Stimulated activated CD8-positive, alpha-beta memory T cell treated with anti-CD3 and anti-CD28 coated beads, Interleukin-15, amount 100 ng/mL, for 1 hour (primary cell): ENCODE measurements at regions not wholly inside any gene's neighbourhood (a gene's known extent, or its start where the extent isn't known, plus 50 kb on each side); places are given as distances from the start of the nearest gene placed in this dataset.
"Not testable (repeated sequence)": the region's sequence is repeated elsewhere in the genome, so short reads cannot be mapped to it uniquely, and the experiment has no call there.

Source experiments
- DNase-seq: peaks from one replicate; pipeline ENCODE4 v3.0.0-alpha.2; 2020; ENCODE audit warnings: low read depth

- DNase-seq: no peak
These were observed 315.0 kb downstream of the PTPRU start for GRCh38 chr1:29551123-29551936.

DNA sequence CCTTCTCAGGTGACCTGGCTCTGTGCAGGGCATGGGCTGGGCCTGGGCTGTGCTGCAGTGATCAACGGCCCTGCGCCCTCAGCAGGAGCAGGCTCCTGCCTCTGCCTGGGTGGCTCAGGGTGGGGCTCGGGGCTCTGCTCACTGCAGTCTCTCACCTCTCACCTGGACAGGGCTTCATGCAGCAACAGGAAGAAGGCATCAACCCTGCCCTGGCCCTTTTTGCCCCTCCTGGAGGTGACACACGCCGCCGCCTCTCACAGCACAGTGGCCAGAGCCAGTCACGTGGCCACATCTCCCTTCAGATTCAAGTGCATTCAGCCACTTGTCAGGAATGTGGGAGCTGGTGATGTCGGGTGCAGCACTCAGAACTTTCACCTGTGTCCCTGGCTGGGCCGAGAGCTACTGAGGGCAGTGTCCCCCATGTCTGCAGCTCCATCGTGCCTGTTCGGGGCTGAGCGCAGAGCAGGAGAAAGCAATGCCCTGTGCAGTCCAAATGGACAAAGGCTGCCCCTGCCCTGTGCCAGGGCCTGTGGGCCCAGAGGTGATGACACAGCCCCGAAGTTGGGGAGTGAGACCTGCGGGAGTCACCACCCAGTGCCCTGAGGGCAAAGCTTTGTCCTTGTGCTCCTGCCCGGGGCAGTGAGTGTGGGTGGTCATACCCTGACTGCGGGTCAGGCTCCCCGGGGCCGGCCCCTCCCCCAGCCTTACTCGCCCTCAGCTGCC is 314.0 kb downstream of the PTPRU start:
- no peak for DNase-seq

DNA sequence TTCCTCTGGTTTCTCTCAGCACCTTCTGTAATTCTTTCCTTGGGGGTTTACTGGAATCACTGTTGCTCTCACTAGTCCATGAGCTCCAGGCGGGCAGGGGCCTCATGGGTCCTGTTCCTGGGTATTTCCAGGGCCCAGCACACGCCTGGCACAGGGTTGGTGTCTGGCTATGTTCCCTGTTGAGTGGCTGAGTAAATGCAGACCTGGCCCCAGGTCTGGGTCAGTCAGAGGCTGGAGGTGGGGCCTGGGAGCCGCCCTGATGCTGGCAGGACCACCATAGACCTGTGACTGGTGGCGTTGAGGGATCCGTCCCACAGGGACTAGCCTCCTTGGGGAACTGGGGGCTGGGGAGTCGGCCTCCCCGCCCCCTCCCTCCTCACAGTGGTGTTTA is 313.4 kb downstream of the PTPRU start:
- DNase-seq: not testable (repeated sequence)

- no peak for DNase-seq
These were observed 312.7 kb downstream of the PTPRU start for GRCh38 chr1:29549001-29549400.

DNA sequence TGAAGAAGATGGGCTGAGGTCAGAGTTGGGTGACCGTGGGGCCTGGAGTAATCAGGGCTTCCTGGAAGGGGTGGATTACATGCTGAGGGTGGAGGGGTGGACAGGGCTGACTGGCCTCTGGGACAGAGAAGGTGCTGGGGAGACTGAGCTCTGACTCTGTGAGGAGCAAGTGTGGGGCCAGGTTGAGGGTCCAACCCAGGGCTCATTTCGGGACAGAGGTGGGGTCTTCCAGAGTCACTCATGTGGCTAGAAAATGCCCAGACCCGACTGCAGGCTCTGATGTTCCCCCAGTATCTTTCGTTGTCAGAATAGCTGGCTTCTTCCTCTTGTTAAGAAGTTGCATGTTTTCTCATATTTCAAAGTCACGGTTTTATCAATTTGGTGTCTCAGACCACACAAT is 311.8 kb downstream of the PTPRU start:
- DNase-seq: no peak

- DNase-seq: no peak
These were observed 311.0 kb downstream of the PTPRU start for GRCh38 chr1:29547300-29547699.

GRCh38 chr1:29546496-29546895 is 310.2 kb downstream of the PTPRU start:
- DNase-seq: no peak

DNA sequence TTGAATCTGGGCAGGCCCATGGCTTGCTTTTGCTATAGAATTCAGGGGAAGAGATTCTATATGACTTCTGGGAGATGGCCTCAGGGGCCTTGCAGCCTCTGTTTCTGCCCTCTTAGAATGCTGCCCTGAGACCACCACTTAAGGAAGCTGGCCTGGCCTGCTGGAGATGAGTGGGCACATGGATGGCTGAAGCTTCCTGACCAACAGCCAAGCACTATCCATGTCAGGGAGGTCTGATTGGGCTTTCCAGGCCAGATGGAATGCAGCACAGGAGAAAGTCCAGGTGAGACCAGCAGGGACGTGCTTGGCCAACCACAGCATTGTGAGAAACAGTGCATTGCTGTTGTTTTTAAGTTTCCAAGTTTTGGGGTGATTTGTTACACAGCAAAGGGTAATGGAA is 308.1 kb downstream of the PTPRU start:
- DNase-seq: no peak

- DNase-seq: no peak
These were observed 307.3 kb downstream of the PTPRU start for GRCh38 chr1:29543586-29543985.

GRCh38 chr1:29542548-29542947 is 306.2 kb downstream of the PTPRU start:
- no peak for DNase-seq

DNA sequence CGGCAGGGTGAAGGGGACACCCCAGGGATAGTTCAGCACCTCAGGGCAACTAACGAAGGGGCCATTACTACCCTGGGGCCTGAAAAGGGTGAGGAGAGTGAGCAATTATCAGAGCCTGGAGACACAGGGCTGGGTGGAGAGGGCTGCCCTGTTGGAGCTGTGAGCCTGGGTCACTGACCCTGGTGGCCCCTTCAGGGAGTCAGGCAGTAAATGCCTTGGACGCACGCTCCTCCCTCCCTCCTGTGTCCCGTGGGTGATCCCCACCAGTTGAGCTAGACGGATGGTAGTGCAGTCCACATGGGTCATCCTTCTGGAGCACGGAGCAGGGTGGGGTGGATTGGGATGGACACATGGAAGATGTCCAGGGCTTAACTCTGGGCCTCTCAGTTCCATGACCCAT is 305.3 kb downstream of the PTPRU start:
- DNase-seq: no peak

GRCh38 chr1:29540801-29541357 is 304.6 kb downstream of the PTPRU start:
- no peak for DNase-seq

- DNase-seq: no peak
These were observed 303.6 kb downstream of the PTPRU start for GRCh38 chr1:29539971-29540370.

GRCh38 chr1:29538586-29538985 is 302.3 kb downstream of the PTPRU start:
- DNase-seq: no peak

GRCh38 chr1:29532751-29533150 is 296.4 kb downstream of the PTPRU start:
- DNase-seq: no peak

GRCh38 chr1:29532285-29532684 is 296.0 kb downstream of the PTPRU start:
- DNase-seq: no peak

DNA sequence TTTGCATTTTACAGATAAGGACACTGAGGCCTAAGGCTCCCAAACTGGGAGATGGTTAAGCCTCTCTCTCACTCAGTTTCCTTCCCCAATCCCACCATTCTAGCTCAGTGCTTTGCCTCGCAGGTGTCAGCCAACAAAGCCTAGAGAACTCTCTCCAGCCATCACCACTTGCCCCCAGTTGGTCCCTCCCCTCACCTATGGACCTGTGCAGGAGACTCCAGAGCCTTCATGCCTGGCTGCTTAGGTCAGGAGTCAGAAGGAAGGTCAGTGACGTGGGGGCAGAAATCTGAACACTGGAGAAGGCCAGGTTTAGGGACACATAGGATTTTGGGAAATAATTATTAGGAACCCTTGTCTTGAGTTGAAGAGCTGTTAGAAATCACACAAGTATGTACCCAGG is 295.3 kb downstream of the PTPRU start:
- no peak for DNase-seq

- no peak for DNase-seq
These were observed 293.5 kb downstream of the PTPRU start for GRCh38 chr1:29529677-29530278.

DNA sequence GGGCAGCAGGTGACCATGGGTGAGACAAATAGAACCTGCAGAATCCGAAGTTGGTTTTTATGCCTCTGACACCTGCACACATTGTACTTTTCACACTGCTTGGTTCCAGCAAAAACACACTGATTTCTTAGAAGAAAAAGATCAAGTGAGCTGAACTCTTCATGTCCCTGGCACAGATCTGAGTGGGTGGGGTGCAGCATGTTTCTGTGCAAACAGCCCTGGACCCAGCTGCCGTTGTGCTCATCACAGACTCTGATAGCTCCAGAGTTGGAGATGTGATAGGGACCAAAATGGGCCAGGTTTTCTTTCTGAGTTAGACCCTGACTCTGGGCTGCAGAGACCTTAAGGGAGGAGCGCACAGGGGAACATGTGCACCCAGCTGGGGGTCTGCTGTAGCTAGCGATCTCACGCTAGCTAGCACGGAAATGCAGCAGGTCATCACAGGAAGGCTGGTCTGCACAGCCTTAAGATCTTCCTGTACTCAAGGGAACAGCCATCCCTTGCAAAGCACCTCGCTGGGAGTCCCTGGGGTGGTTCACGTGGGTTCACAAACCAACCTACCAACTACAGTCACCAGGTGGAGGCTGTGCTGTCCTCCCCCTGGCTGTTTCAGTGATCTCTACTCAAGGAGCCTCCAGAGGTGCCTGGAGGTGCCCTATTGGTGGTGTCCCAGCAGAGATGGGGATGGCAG is 291.1 kb downstream of the PTPRU start:
- DNase-seq: no peak

DNA sequence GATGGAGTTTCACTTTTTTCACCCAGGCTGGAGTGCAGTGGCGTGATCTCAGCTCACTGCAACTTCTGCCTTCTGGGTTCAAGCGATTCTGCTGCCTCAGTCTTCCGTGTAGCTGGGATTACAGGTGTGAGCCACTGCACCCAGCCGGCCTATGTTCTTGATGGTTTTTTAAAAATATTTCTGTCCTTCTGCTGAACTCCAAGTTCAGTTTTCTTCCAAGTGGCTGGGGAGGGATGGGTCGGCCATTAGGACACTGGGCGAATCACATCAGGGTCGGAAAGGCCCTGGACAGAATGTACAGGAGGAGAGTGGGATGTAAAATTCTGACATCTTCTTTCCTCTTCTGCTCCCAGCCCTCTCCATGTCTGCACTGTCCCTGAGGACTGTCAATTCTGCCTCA is 289.6 kb downstream of the PTPRU start:
- no peak for DNase-seq

- DNase-seq: no peak
These were observed 288.2 kb downstream of the PTPRU start for GRCh38 chr1:29524285-29525065.
